ENCODE measurements at regions not wholly inside any gene's neighbourhood (a gene's known extent, or its start where the extent isn't known, plus 50 kb on each side); places are given as distances from the start of the nearest gene placed in this dataset.

DNA sequence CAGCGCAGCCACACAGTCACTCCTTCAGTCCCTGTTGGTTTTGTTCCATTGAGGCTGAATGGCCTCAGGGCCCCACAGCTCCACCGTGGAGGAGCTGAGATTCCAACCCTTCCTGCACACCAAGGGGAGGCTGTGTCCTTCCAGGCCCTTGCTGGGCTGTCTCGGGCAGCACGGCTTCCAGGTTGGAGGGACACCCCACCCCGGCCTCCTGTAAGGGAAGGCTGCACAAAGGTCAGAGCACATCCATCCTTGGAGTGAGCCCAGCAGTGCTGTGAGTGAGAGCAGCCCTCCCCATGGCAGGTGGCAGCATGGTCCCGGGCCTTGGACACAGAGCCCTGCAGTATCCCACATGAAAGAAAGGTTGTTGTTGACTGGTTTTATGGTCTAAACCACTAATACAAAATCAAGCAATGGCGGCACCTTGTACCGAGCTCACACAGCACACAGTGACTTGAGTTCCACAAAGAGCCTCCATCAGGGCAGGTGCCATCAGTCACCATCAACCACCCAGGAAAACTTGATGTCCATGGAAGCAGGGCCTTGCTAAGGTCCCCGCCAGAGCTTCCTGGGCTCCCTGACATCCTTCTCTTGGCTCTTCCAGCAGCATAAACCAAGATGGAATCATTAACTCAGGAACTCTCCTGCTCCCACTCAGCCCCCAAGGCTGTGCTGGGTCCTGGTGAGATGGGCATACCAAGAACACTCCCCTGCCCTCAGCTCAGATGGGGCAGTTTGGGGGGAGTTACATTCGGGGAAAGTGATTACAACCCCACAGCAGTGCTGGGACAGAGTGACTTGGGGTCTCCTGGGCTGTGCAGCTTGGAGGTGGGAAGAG lies 1500.4 kb downstream of the TBC1D22A start:
- Histone ChIP-seq H3K4me3 (no peak overlapping the region), H2AFZ (no peak overlapping the region), H3K27me3 (ENCODE audit: insufficient read depth) (no peaks in the 10 kb centered on the region), H3F3A (replicated peaks; ENCODE audit: low read depth) (no peaks in the 10 kb centered on the region), H3K9me2 (ENCODE audit: insufficient read depth) (no peaks in the 10 kb centered on the region), H3K27ac (ENCODE audit: low read depth) (no peak overlapping the region), H4K20me1 (replicated peaks; ENCODE audit: insufficient read depth) (no peaks in the 10 kb centered on the region), H3K36me3 (ENCODE audit: insufficient read depth) (no peaks in the 10 kb centered on the region; the same call in 1 of the 2 replicates), H3K4me2 (no peak overlapping the region), H3K4me1 (ENCODE audit: insufficient read depth) (no peaks in the 10 kb centered on the region), H3K79me2 (replicated peaks; ENCODE audit: insufficient read depth) (no peaks in the 10 kb centered on the region)
- Mint-ChIP-seq H3K27ac (no peak overlapping the region), H3K4me1 (peaks cover 19% of the 10 kb centered on the region), H3K4me3 (no peak overlapping the region), H3K27me3 (ENCODE audit: insufficient read depth, low read depth, poor library complexity) (peaks cover 1% of the 10 kb centered on the region), H3K36me3 (ENCODE audit: low read depth) (no peaks in the 10 kb centered on the region), H3K9me3 (no peaks in the 10 kb centered on the region; the same call in 2 of the 3 replicates)
- ATAC-seq: no peak
- no peak for TF ChIP-seq ZNF331 (CRISPR knock-in tag; IDR thresholded peaks at IDR 0.05; ENCODE audit: low read depth)
- TF ChIP-seq EZH2phosphoT487 (IDR thresholded peaks at IDR 0.05; ENCODE audit: unreplicated experiment): no peak
- TF ChIP-seq JUNB (IDR thresholded peaks at IDR 0.05; ENCODE audit: unreplicated experiment): no peak
- TF ChIP-seq, protein P1, sequence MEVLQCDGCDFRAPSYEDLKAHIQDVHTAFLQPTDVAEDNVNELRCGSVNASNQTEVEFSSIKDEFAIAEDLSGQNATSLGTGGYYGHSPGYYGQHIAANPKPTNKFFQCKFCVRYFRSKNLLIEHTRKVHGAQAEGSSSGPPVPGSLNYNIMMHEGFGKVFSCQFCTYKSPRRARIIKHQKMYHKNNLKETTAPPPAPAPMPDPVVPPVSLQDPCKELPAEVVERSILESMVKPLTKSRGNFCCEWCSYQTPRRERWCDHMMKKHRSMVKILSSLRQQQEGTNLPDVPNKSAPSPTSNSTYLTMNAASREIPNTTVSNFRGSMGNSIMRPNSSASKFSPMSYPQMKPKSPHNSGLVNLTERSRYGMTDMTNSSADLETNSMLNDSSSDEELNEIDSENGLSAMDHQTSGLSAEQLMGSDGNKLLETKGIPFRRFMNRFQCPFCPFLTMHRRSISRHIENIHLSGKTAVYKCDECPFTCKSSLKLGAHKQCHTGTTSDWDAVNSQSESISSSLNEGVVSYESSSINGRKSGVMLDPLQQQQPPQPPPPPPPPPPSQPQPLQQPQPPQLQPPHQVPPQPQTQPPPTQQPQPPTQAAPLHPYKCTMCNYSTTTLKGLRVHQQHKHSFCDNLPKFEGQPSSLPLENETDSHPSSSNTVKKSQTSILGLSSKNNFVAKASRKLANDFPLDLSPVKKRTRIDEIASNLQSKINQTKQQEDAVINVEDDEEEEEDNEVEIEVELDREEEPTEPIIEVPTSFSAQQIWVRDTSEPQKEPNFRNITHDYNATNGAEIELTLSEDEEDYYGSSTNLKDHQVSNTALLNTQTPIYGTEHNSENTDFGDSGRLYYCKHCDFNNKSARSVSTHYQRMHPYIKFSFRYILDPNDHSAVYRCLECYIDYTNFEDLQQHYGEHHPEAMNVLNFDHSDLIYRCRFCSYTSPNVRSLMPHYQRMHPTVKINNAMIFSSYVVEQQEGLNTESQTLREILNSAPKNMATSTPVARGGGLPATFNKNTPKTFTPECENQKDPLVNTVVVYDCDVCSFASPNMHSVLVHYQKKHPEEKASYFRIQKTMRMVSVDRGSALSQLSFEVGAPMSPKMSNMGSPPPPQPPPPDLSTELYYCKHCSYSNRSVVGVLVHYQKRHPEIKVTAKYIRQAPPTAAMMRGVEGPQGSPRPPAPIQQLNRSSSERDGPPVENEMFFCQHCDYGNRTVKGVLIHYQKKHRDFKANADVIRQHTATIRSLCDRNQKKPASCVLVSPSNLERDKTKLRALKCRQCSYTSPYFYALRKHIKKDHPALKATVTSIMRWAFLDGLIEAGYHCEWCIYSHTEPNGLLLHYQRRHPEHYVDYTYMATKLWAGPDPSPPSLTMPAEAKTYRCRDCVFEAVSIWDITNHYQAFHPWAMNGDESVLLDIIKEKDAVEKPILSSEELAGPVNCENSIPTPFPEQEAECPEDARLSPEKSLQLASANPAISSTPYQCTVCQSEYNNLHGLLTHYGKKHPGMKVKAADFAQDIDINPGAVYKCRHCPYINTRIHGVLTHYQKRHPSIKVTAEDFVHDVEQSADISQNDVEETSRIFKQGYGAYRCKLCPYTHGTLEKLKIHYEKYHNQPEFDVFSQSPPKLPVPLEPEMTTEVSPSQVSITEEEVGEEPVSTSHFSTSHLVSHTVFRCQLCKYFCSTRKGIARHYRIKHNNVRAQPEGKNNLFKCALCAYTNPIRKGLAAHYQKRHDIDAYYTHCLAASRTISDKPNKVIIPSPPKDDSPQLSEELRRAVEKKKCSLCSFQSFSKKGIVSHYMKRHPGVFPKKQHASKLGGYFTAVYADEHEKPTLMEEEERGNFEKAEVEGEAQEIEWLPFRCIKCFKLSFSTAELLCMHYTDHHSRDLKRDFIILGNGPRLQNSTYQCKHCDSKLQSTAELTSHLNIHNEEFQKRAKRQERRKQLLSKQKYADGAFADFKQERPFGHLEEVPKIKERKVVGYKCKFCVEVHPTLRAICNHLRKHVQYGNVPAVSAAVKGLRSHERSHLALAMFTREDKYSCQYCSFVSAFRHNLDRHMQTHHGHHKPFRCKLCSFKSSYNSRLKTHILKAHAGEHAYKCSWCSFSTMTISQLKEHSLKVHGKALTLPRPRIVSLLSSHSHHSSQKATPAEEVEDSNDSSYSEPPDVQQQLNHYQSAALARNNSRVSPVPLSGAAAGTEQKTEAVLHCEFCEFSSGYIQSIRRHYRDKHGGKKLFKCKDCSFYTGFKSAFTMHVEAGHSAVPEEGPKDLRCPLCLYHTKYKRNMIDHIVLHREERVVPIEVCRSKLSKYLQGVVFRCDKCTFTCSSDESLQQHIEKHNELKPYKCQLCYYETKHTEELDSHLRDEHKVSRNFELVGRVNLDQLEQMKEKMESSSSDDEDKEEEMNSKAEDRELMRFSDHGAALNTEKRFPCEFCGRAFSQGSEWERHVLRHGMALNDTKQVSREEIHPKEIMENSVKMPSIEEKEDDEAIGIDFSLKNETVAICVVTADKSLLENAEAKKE (CRISPR knock-in tag; IDR thresholded peaks at IDR 0.05): no peak
- TF ChIP-seq, protein P2, sequence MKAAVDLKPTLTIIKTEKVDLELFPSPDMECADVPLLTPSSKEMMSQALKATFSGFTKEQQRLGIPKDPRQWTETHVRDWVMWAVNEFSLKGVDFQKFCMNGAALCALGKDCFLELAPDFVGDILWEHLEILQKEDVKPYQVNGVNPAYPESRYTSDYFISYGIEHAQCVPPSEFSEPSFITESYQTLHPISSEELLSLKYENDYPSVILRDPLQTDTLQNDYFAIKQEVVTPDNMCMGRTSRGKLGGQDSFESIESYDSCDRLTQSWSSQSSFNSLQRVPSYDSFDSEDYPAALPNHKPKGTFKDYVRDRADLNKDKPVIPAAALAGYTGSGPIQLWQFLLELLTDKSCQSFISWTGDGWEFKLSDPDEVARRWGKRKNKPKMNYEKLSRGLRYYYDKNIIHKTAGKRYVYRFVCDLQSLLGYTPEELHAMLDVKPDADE (IDR thresholded peaks at IDR 0.05): no peak
- no peak for TF ChIP-seq POLR2AphosphoS5 (IDR thresholded peaks at IDR 0.05; ENCODE audit: low read depth)
- TF ChIP-seq ZNF114 (CRISPR knock-in tag; IDR thresholded peaks at IDR 0.05): no peak
- no peak for TF ChIP-seq CREB1 (CRISPR knock-in tag; IDR thresholded peaks at IDR 0.05; ENCODE audit: low read depth)
- TF ChIP-seq, protein P3, sequence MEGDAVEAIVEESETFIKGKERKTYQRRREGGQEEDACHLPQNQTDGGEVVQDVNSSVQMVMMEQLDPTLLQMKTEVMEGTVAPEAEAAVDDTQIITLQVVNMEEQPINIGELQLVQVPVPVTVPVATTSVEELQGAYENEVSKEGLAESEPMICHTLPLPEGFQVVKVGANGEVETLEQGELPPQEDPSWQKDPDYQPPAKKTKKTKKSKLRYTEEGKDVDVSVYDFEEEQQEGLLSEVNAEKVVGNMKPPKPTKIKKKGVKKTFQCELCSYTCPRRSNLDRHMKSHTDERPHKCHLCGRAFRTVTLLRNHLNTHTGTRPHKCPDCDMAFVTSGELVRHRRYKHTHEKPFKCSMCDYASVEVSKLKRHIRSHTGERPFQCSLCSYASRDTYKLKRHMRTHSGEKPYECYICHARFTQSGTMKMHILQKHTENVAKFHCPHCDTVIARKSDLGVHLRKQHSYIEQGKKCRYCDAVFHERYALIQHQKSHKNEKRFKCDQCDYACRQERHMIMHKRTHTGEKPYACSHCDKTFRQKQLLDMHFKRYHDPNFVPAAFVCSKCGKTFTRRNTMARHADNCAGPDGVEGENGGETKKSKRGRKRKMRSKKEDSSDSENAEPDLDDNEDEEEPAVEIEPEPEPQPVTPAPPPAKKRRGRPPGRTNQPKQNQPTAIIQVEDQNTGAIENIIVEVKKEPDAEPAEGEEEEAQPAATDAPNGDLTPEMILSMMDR (conservative IDR thresholded peaks at IDR 0.05; ENCODE audit: low read depth in 2 of 2): no peak
- DNase-seq (ENCODE audit: low spot score): no peak

Data from GM23338 (cell line).